HG02840 (cell line): ENCODE measurements at regions not wholly inside any gene's neighbourhood (a gene's known extent, or its start where the extent isn't known, plus 50 kb on each side); places are given as distances from the start of the nearest gene placed in this dataset.

Source experiments
- ATAC-seq: cut with Tn5 transposase; IDR thresholded peaks from one replicate; pipeline ENCODE4 v1.9.1; 2021; ENCODE audit warnings: mild to moderate bottlenecking, moderate library complexity, moderate number of reproducible peaks; ENCODE audit not compliant: unreplicated experiment, low FRiP score

DNA sequence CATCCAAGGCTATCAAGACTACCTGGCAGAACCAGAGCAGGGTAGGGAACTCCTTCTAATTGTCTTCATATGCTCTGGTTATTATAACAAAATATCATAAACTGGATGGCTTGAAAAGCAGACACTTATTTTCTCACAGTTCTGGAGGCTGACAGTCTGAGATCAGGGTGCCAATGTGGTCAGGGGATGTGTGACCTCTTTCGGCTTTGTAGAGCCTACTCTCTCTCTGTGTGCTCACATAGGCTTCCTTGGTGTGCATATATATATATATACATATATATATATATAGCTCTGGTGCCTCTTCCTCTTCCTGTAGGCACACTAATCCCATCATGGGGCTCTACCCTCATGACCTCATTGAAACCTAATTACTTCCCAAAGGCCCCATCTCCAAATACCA lies 101.6 kb downstream of the ARL6IP6 start:
- ATAC-seq, result no peak

DNA sequence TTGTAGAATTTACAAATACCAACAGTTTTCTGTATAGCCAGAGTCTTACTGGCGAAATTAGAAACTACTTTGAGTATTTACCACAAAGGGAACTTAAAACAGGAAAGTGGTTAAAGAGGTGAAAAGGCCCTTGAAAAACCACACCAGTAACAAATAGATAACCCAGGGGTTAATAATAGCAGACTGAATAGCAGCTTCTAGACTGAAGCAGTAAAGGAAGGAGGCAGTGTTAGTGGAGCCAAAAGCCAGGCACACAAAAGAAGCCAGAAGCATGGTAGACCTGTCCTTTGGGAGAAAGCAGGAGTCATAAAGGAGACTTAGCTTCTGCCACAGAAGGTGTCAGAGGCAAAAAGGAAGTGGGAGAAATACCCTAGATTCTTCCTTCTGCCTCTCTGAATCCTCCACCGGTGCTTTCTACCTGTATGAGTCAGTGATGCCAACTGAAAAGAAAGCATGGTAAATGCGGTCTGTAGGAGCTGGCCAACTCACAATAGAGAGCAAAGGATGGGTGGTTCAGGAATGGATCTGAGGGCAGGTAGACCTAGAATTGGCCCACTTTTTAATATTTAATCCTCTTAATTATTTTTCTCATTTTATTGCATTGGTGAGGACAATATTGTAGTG lies 97.3 kb downstream of the ARL6IP6 start:
- no peak for ATAC-seq

DNA sequence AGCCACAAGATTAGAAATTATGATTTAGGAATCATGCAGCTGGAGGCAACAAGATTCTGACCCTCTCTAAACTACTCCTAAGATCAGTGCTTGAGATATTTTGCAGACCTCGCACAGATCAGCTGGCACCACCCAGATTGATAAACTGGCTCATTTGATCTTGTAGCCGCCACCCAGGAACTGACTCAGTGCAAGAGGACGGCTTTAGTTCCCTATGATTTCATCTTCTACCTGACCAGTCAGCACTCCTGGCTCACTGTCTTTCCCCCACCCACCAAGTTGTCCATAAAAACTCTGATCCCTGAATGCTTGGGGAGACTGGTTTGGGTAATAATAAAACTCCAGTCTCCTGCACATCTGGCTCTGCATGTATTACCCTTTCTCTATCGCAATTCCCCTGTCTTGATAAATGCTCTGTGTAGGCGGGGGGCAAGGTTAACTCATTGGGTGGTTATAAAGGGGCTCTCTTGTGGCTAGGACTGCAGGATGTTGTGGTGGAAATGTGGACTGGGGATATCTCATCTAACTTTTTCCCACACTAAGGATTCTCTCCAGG lies 96.1 kb downstream of the ARL6IP6 start:
- no peak for ATAC-seq

DNA sequence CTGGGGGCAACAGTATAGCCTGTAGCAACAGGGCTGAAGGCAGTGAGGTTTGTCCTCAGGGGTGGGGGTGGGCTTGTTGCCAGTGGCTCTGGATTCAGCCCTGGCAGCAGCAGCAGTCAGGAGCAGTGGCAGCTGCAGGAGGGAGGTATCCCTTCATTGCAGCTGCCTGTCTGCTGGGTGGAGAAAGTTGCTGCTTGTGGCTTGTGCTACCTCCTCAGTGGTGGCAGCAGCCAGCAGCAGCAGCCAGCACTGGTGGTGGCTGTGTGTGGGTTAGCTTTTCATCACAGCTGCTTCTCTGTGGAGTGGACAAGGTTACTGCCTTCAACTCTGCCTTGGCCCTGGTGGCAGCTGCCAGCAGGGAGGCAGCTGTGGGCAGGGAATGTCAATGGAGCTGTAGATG lies 94.9 kb downstream of the ARL6IP6 start:
- no peak for ATAC-seq
